PC-9 (cell line): ENCODE measurements at regions not wholly inside any gene's neighbourhood (a gene's known extent, or its start where the extent isn't known, plus 50 kb on each side); places are given as distances from the start of the nearest gene placed in this dataset.

ENCODE experiments used
- EZH2 ChIP-seq: fragments of 200-600 bp; sonication (generic); IDR thresholded peaks from 2 replicates; pipeline ENCODE4 v1.8.0; 2017; ENCODE audit warnings: antibody characterized with exemption, low read depth
- TF ChIP-seq, protein P1 (sequence below): fragments of 200-600 bp; sonication (generic); conservative IDR thresholded peaks from 2 replicates; pipeline ENCODE4 v1.6.1; 2017; ENCODE audit warnings: mixed run types, antibody characterized with exemption, mild to moderate bottlenecking, moderate library complexity

GRCh38 chr22:25362883-25363240 is 143.4 kb downstream of the CRYBB2 start:
- TF ChIP-seq, protein P1, sequence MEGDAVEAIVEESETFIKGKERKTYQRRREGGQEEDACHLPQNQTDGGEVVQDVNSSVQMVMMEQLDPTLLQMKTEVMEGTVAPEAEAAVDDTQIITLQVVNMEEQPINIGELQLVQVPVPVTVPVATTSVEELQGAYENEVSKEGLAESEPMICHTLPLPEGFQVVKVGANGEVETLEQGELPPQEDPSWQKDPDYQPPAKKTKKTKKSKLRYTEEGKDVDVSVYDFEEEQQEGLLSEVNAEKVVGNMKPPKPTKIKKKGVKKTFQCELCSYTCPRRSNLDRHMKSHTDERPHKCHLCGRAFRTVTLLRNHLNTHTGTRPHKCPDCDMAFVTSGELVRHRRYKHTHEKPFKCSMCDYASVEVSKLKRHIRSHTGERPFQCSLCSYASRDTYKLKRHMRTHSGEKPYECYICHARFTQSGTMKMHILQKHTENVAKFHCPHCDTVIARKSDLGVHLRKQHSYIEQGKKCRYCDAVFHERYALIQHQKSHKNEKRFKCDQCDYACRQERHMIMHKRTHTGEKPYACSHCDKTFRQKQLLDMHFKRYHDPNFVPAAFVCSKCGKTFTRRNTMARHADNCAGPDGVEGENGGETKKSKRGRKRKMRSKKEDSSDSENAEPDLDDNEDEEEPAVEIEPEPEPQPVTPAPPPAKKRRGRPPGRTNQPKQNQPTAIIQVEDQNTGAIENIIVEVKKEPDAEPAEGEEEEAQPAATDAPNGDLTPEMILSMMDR = no peak
- no peak for TF ChIP-seq EZH2
